GM12865 (cell line): ENCODE measurements at regions not wholly inside any gene's neighbourhood (a gene's known extent, or its start where the extent isn't known, plus 50 kb on each side); places are given as distances from the start of the nearest gene placed in this dataset.

Experiments used
- DNase-seq: peaks from one replicate; pipeline ENCODE4 v3.0.0; 2010; ENCODE audit warnings: low read depth
- H3K4me3 ChIP-seq: 2 replicates; pipeline ENCODE4 v1.5.1; 2011; ENCODE audit warnings: mild to moderate bottlenecking, low read depth, low read length, control low read depth
- TF ChIP-seq, protein P1 (sequence below): IDR thresholded peaks from 2 replicates; pipeline ENCODE4 v1.5.1; 2011; ENCODE audit warnings: low read length, control low read depth, low read depth, inconsistent platforms; ENCODE audit not compliant: insufficient read depth; ENCODE audit errors: missing control alignments

- TF ChIP-seq, protein P1, sequence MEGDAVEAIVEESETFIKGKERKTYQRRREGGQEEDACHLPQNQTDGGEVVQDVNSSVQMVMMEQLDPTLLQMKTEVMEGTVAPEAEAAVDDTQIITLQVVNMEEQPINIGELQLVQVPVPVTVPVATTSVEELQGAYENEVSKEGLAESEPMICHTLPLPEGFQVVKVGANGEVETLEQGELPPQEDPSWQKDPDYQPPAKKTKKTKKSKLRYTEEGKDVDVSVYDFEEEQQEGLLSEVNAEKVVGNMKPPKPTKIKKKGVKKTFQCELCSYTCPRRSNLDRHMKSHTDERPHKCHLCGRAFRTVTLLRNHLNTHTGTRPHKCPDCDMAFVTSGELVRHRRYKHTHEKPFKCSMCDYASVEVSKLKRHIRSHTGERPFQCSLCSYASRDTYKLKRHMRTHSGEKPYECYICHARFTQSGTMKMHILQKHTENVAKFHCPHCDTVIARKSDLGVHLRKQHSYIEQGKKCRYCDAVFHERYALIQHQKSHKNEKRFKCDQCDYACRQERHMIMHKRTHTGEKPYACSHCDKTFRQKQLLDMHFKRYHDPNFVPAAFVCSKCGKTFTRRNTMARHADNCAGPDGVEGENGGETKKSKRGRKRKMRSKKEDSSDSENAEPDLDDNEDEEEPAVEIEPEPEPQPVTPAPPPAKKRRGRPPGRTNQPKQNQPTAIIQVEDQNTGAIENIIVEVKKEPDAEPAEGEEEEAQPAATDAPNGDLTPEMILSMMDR = no peak
- no peak for DNase-seq
- no peak overlapping the region for H3K4me3 ChIP-seq
These were observed 439.0 kb downstream of the FBXO15 start for GRCh38 chr18:73708591-73708990.

DNA sequence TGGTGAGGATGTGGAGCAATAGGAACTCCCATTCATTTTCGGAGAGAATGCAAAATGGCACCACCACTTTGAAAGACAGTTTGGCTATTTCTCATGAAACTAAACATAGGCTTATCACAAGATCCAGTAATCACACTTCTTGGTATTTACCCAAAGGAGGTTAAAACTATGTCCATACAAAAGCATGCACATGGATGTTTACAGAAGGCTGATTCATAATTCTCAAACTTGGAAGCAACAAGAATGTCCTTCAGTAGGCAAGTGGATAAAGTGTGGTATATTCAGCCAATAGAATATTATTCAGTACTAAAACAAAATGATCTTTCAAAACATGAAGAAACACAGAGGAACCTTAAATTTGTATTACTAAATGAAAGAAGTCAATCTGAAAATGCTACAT lies 440.6 kb downstream of the FBXO15 start:
- TF ChIP-seq, protein P1 = no peak
- DNase-seq = no peak
- H3K4me3 ChIP-seq = no peak overlapping the region

DNA sequence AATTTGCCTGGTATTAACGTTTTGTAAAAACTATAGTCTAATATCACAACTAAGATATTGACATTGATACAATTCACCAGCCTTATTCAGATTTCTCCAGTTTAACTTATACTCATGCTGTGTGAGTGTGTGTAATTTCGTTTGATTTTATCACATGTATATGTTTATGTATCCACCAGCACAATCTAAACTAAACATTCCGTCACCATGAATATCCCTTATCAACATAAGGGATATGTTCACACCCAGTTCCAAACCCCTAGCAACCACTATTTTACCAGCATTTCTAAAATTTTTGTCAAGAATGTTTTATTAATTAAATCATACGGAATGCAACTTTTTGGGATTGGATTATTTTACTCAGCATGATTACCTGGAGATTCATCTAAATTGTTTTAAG lies 450.3 kb downstream of the FBXO15 start:
- no peak for DNase-seq
- no peak overlapping the region for H3K4me3 ChIP-seq
- TF ChIP-seq, protein P1 = no peak

DNA sequence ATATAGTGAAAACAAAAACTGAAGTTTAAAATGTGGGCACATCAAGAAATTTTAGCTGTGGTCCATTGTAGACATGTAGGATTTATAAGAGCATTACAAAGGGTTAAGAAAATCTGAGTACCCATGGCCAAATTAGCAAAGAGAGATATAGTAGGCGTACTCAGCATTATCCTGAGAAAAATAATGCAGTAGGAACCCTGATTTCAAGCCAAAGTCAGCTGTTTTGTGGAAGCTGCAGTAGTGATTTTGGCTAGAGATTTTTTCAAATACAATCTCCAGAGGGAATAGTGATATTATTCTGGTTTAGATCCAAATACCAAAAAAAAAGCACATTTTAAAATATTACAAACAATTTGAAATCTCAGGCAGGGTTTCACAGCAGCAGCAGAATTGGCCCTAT lies 450.9 kb downstream of the FBXO15 start:
- no peak for DNase-seq
- no peak overlapping the region for H3K4me3 ChIP-seq
- TF ChIP-seq, protein P1 = no peak

GRCh38 chr18:73696171-73696570 lies 451.5 kb downstream of the FBXO15 start:
- H3K4me3 ChIP-seq = no peak overlapping the region
- no peak for DNase-seq
- TF ChIP-seq, protein P1 = no peak

DNA sequence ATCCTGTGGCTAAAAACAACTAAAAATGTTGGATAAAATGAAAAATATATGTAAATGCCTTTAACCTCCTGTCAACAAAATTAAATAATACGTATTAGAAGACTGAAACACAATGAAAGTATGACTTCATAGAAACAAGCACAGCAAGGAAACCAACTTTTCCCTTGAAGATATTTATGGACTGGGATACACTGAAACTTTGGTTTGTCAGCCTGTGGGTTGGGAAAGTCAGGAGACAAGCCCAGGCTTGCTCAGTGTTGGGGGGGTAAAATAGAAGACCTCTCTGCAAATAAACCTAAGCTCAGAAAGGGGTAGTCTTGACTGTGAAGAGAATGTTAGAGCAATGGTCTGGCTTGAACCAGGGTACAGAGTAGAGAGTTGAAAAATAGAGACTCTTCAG lies 454.5 kb downstream of the FBXO15 start:
- DNase-seq = no peak

GRCh38 chr18:73691624-73692023 lies 456.0 kb downstream of the FBXO15 start:
- TF ChIP-seq, protein P1 = no peak
- no peak for DNase-seq
- no peak overlapping the region for H3K4me3 ChIP-seq

More for the DNA sequence above, 454.5 kb downstream of the FBXO15 start:
- no peak overlapping the region for H3K4me3 ChIP-seq
- TF ChIP-seq, protein P1 = no peak
